Ovary (tissue), 7 donors: ENCODE measurements at regions not wholly inside any gene's neighbourhood (a gene's known extent, or its start where the extent isn't known, plus 50 kb on each side); places are given as distances from the start of the nearest gene placed in this dataset.

Experiments used
- DNase-seq, 5 donors: peaks; one replicate each; pipeline ENCODE4 v3.0.0-alpha.2; 2019 to 2020
- H3K27ac ChIP-seq, 2 donors: fragments of 200-600 bp; one replicate each; pipeline versions ENCODE4 v1.5.1 to v1.8.0; 2019 to 2022
- H3K27me3 ChIP-seq: fragments of 200-600 bp; one replicate; pipeline ENCODE4 v1.8.0; 2022
- H3K36me3 ChIP-seq: fragments of 200-600 bp; sonication (generic); one replicate; pipeline ENCODE4 v1.5.1; 2019
- H3K4me1 ChIP-seq: one replicate; pipeline ENCODE4 v1.8.1; 2013; ENCODE audit warnings: mild to moderate bottlenecking, moderate library complexity; ENCODE audit not compliant: insufficient read depth
- H3K4me3 ChIP-seq: fragments of 200-600 bp; sonication (generic); one replicate; pipeline ENCODE4 v1.5.1; 2017
- H3K9me3 ChIP-seq, 2 donors: fragments of 200-600 bp in 1 of 2; sonication (generic) in 1 of 2; one replicate each; pipeline versions ENCODE4 v1.5.1 to v1.8.1; 2013 to 2019; ENCODE audit warnings: mild to moderate bottlenecking in 1 of 2, moderate library complexity in 1 of 2
- CTCF ChIP-seq, 3 donors: fragments of 450-650 bp in 2 of 3; fragments of 200-600 bp in 1 of 3; IDR thresholded peaks; one replicate each; pipeline versions ENCODE4 v1.5.1 to v1.8.0; 2016 to 2022; ENCODE audit warnings: antibody characterized with exemption in 3 of 3, mild to moderate bottlenecking in 1 of 3
- EP300 ChIP-seq: sonication (generic); formaldehyde crosslinking; IDR thresholded peaks from one replicate; pipeline ENCODE4 v1.6.1; 2017; ENCODE audit warnings: antibody characterized with exemption
- POLR2A ChIP-seq: fragments of 450-650 bp; IDR thresholded peaks from one replicate; pipeline ENCODE4 v1.6.1; 2017; ENCODE audit warnings: antibody characterized with exemption, mild to moderate bottlenecking, moderate library complexity
- WGBS, 3 donors: extraction: QIAGEN DNeasy Blood & Tissue Kit in 1 of 3; methylation state at CpG; one replicate each; pipeline versions ENCODE4 v1.1.5 to v1.1.7; 2013 to 2017; 5-methylcytosine and 5-hydroxymethylcytosine counted together
- intact Hi-C, 4 donors: fragments of 100-400 bp; cut with DNase I; formaldehyde crosslinking; loops; one replicate each; pipeline versions ENCODE4 v1.11.0 to v1.15.1; 2022 to 2023
- donor health status: DM: no; HTN: no; CAD: no; lungs with moderate emphysema.
- donor health status: DM: no; HTN: no; CAD: no.
- donor health status: Bipolar disorder and iron deficiency.
- donor health status: DM: no; HTN: no; CAD: no.
- donor health status: DM: yes; HTN: yes; CAD: no.

GRCh38 chr9:18362166-18362565 is 111.8 kb upstream of the ADAMTSL1 start:
- no peak overlapping the region for H3K27ac ChIP-seq
- WGBS, 3 donors: 90 to 95% (median 91%) methylated on average over 1 of the region's 1 CpG
- no peaks in the 10 kb centered on the region for H3K9me3 ChIP-seq

GRCh38 chr9:18362901-18363685 is 110.9 kb upstream of the ADAMTSL1 start:
- 44 to 47% (median 46%) methylated on average over 3 of the region's 3 CpGs for WGBS, 3 donors
- TF ChIP-seq POLR2A: no peak
- no peak for TF ChIP-seq EP300
- TF ChIP-seq CTCF (IDR thresholded peaks at IDR 0.05): no peak
- intact Hi-C loops: no loop called here

More at GRCh38 chr9:18362166-18362565, 111.8 kb upstream of the ADAMTSL1 start:
- Histone ChIP-seq H3K27me3 (no peaks in the 10 kb centered on the region), H3K4me1 (no peaks in the 10 kb centered on the region), H3K4me3 (no peak overlapping the region), H3K36me3 (no peaks in the 10 kb centered on the region)
- no peak for TF ChIP-seq POLR2A
- no peak for TF ChIP-seq EP300
- TF ChIP-seq CTCF (IDR thresholded peaks at IDR 0.05): no peak
- DNase-seq: no peak
- intact Hi-C loops: no loop called here

GRCh38 chr9:18365651-18366050 is 108.3 kb upstream of the ADAMTSL1 start:
- H3K27me3 ChIP-seq: no peaks in the 10 kb centered on the region
- TF ChIP-seq CTCF (IDR thresholded peaks at IDR 0.05) (no peak), EP300 (no peak), POLR2A (no peak)
- no peak overlapping the region for H3K27ac ChIP-seq
- H3K36me3 ChIP-seq: no peaks in the 10 kb centered on the region
- H3K4me3 ChIP-seq: no peak overlapping the region
- intact Hi-C loops: no loop called here
- no peak for DNase-seq
- WGBS, 3 donors: 90 to 91% (median 91%) methylated on average over 6 of the region's 6 CpGs
- H3K4me1 ChIP-seq: no peaks in the 10 kb centered on the region
- no peaks in the 10 kb centered on the region for H3K9me3 ChIP-seq

More at GRCh38 chr9:18362901-18363685, 110.9 kb upstream of the ADAMTSL1 start:
- Histone ChIP-seq H3K36me3 (no peaks in the 10 kb centered on the region), H3K4me1 (no peaks in the 10 kb centered on the region), H3K4me3 (no peak overlapping the region), H3K9me3 (no peaks in the 10 kb centered on the region), H3K27ac (no peak overlapping the region), H3K27me3 (no peaks in the 10 kb centered on the region)
- no peak for DNase-seq

- Histone ChIP-seq H3K9me3 (no peaks in the 10 kb centered on the region), H3K4me3 (no peak overlapping the region), H3K27me3 (no peaks in the 10 kb centered on the region), H3K36me3 (no peaks in the 10 kb centered on the region), H3K27ac (no peak overlapping the region), H3K4me1 (no peaks in the 10 kb centered on the region)
- DNase-seq: no peak
- WGBS, 3 donors: 86 to 93% (median 89%) methylated on average over 3 of the region's 3 CpGs
- no peak for TF ChIP-seq POLR2A
- TF ChIP-seq CTCF (IDR thresholded peaks at IDR 0.05): no peak
- TF ChIP-seq EP300: no peak
- intact Hi-C loops: no loop called here
Measured at GRCh38 chr9:18366184-18366583, 107.8 kb upstream of the ADAMTSL1 start.
